SK-N-MC (cell line): ENCODE measurements at regions not wholly inside any gene's neighbourhood (a gene's known extent, or its start where the extent isn't known, plus 50 kb on each side); places are given as distances from the start of the nearest gene placed in this dataset.
"Not testable (repeated sequence)": the region's sequence is repeated elsewhere in the genome, so short reads cannot be mapped to it uniquely, and the experiment has no call there.

Experiments
- DNase-seq: peaks from one replicate; pipeline ENCODE4 v3.0.0-alpha.2; 2011; ENCODE audit warnings: low read depth, low spot score
- H3K27ac ChIP-seq: fragments of 200-600 bp; sonication (generic); 2 replicates; pipeline ENCODE4 v1.5.1; 2016; ENCODE audit warnings: mixed run types
- H3K36me3 ChIP-seq: fragments of 200-600 bp; sonication (generic); 2 replicates; pipeline ENCODE4 v1.6.1; 2017; ENCODE audit warnings: antibody characterized with exemption, low read length, mixed read lengths; ENCODE audit not compliant: insufficient read depth
- H3K4me3 ChIP-seq: fragments of 200-600 bp; sonication (generic); 2 replicates; pipeline ENCODE4 v1.5.1; 2016
- H3K9ac ChIP-seq: fragments of 200-600 bp; sonication (generic); 2 replicates; pipeline ENCODE4 v1.8.0; 2017; ENCODE audit warnings: mixed run types, mixed read lengths; ENCODE audit not compliant: insufficient read length
- H3K9me3 ChIP-seq: fragments of 200-600 bp; sonication (generic); 2 replicates; pipeline ENCODE4 v1.6.1; 2017; ENCODE audit warnings: low read depth, mild to moderate bottlenecking, antibody characterized with exemption, low read length, moderate library complexity, mixed read lengths
- EZH2 ChIP-seq: fragments of 200-600 bp; sonication (generic); IDR thresholded peaks from one replicate; pipeline ENCODE4 v1.6.1; 2017; ENCODE audit warnings: antibody characterized with exemption
- FOXP2 ChIP-seq: optimal IDR thresholded peaks from 2 replicates; pipeline ENCODE3; 2011; ENCODE audit warnings: mild to moderate bottlenecking, moderate library complexity; ENCODE audit not compliant: insufficient read depth; ENCODE audit errors: extremely low read length, control extremely low read depth
- POLR2AphosphoS5 ChIP-seq: IDR thresholded peaks from 2 replicates; pipeline ENCODE4 v1.6.1; 2012; ENCODE audit warnings: mild to moderate bottlenecking, low read depth, low read length, borderline replicate concordance

DNA sequence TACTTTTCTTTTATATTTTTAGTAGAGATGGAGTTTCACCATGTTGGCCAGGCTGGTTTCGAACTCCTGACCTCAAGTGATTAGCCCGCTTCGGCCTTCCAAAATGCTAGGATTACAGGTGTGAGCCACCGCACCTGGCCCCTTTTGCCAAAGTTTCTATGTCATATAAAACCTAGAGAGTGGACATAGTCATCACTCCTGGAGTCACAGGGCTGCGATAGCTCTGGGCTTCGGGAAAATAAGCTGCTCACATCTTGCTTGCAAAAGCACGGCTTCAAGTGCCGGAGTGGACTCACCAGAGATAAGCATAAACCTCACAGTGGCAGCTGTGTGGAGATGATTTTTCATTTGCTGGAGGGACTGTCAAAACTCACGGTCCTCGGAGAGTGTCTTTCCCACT, 171.2 kb downstream of the TEX29 start:
- no peak overlapping the region for H3K27ac ChIP-seq
- no peaks in the 10 kb centered on the region for H3K9me3 ChIP-seq
- no peaks in the 10 kb centered on the region for H3K36me3 ChIP-seq
- no peak for DNase-seq
- no peak overlapping the region for H3K4me3 ChIP-seq
- TF ChIP-seq POLR2AphosphoS5 (no peak), FOXP2 (no peak), EZH2 (no peak)
- no peak overlapping the region for H3K9ac ChIP-seq

DNA sequence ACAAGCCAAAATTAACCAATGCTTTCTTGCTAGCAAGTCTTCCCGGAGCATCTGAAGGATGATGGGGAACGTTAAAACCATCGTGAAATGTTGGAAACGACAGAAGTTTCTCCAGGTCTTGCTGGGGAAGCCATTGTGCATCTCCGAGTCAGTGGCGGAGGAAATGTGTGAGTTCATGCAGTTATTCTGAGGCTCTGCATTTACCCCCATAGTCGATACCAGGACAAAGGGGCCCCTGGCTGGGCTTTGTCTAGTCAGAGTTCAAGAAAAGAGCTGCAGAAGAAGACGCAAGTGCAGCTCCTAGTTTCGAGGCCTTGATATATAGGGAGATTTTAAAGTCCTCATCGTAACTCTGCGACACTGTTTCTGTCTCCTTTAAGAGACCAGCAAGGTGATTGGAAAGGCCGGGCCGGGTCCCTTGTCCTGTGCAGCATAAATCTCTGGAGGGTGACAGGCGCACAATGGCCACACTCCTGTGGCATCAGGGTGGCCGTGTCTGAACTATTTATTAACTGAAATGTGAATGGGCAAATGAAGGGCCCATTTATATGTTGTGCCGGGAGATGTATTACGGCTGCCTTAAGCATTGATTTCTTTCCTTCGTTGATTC, 172.0 kb downstream of the TEX29 start:
- no peaks in the 10 kb centered on the region for H3K9me3 ChIP-seq
- no peak overlapping the region for H3K27ac ChIP-seq
- no peak for DNase-seq
- H3K4me3 ChIP-seq = no peak overlapping the region
- no peaks in the 10 kb centered on the region for H3K36me3 ChIP-seq
- TF ChIP-seq EZH2 = no peak
- no peak for TF ChIP-seq POLR2AphosphoS5
- no peak for TF ChIP-seq FOXP2
- no peak overlapping the region for H3K9ac ChIP-seq

DNA sequence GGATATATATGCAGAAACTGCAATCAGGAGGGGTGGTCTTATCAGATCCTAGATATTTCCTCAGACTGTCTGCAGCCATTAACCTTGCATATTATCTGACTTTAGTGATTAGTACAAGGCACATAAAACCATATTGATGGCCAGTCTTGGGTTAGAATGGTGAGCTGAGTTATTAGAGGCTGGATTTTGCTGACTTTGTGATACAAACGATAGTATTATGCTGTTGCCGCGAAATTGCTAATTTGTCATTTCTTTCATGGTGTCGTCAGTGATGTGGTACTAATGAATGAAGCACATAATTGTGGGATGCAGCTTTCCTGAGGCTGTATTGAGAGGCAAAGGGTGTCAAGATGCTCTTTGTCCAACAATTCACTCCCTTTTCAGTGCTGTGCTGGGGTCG, 172.5 kb downstream of the TEX29 start:
- no peak for TF ChIP-seq EZH2
- TF ChIP-seq FOXP2 = no peak
- no peak for TF ChIP-seq POLR2AphosphoS5
- no peak for DNase-seq
- Histone ChIP-seq H3K9ac (no peak overlapping the region), H3K4me3 (no peak overlapping the region), H3K9me3 (no peaks in the 10 kb centered on the region), H3K36me3 (no peaks in the 10 kb centered on the region), H3K27ac (no peak overlapping the region)

DNA sequence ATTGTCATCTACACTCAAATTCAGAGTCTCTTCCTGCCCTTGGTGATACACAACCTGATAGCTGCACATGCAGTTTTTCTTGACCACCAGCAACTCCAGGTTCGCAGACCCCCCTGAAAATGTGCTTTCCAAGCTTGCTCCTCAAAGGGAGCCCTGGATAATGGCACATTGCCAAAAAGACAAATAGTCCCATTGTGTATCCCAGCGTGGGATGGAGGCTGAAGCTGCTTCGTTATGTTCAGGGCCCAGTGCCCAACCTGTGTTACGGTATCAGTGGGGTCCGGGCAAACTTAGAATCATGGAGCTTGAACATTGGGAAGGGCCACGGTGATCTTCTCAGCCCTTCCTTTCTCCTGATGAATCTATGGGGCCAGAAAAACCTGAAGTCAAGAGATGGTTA, 173.0 kb downstream of the TEX29 start:
- Histone ChIP-seq H3K27ac (no peak overlapping the region), H3K9ac (no peak overlapping the region), H3K36me3 (no peaks in the 10 kb centered on the region), H3K4me3 (no peak overlapping the region), H3K9me3 (no peaks in the 10 kb centered on the region)
- no peak for DNase-seq
- TF ChIP-seq EZH2 (no peak), POLR2AphosphoS5 (no peak), FOXP2 (no peak)

DNA sequence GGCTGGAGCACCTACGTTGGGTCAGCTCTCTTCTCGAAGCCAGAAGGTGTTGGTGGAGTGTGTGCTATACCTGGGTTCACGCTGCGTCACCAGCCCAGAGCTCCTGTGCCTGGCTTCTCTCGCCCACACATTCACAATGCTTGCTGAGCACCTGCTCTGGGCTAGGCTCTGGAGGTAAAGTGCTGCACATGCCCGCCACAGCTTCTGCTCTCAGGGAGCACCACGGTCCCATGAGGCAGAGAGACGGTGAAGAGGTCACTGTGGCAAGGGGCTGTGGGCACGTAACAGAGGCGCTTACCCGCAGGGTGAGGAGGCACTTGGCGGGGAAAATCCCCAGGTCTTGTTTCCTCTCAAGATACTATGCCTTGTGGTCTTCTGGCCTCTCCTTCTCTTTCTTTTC, 174.2 kb downstream of the TEX29 start:
- TF ChIP-seq POLR2AphosphoS5 (no peak), FOXP2 (no peak), EZH2 (no peak)
- DNase-seq = no peak

GRCh38 chr13:111501596-111502535, 181.4 kb downstream of the TEX29 start:
- not testable (repeated sequence) for H3K4me3 ChIP-seq, H3K36me3 ChIP-seq, H3K9ac ChIP-seq, DNase-seq, H3K9me3 ChIP-seq, H3K27ac ChIP-seq

More for the DNA sequence above, 174.2 kb downstream of the TEX29 start:
- H3K27ac ChIP-seq = no peak overlapping the region
- no peak overlapping the region for H3K9ac ChIP-seq
- H3K9me3 ChIP-seq = no peaks in the 10 kb centered on the region
- H3K4me3 ChIP-seq = no peak overlapping the region
- H3K36me3 ChIP-seq = no peaks in the 10 kb centered on the region

DNA sequence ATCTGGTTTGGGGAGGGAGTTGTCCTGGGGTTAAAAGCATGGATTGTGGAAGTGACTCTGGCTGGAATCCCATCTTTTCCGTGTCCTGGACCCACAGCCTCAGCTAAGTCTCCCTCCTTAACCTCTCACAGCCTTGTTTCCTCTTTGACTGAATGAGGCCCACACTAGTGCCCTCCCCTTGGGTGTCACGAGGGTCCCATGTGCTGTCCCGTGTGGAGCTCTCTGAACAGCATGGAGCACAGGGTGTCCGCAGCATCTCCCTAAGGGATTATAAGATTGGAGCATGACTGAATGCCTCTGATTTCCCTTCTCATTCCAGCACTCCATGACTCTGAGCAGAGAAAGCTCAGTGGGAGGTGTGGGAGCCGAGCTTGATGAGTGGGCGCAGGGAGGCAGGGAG, 182.5 kb downstream of the TEX29 start:
- no peak for DNase-seq
- no peak for TF ChIP-seq FOXP2
- TF ChIP-seq POLR2AphosphoS5 = no peak
- TF ChIP-seq EZH2 = no peak
- H3K36me3 ChIP-seq = no peaks in the 10 kb centered on the region
- H3K9ac ChIP-seq = no peak overlapping the region
- H3K4me3 ChIP-seq = no peak overlapping the region
- H3K27ac ChIP-seq = no peak overlapping the region
- H3K9me3 ChIP-seq = no peaks in the 10 kb centered on the region

DNA sequence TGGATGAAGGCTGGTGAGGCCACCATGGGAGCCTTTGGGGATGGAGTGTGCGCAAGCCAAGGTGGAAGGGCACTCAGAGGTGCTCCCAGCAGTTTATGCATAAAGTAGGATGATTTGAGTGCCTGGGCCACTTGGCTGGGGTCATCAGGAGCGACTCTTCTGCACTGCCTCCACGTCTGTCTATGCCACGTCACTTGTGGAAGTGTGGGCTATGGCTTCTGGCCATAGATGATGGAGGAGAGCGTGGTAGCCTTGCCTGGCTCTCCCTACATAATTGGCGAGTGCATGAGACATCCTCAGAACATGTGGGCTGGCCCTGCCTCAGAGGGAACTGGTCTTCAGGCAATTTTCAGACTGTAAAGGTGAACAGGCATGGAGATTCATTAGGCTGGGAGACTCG, 182.9 kb downstream of the TEX29 start:
- DNase-seq = no peak
- H3K9me3 ChIP-seq = no peaks in the 10 kb centered on the region
- H3K27ac ChIP-seq = no peak overlapping the region
- H3K9ac ChIP-seq = no peak overlapping the region
- H3K4me3 ChIP-seq = no peak overlapping the region
- TF ChIP-seq FOXP2 (no peak), POLR2AphosphoS5 (no peak), EZH2 (no peak)
- H3K36me3 ChIP-seq = no peaks in the 10 kb centered on the region
